HL-60 (cell line): ENCODE measurements at regions not wholly inside any gene's neighbourhood (a gene's known extent, or its start where the extent isn't known, plus 50 kb on each side); places are given as distances from the start of the nearest gene placed in this dataset.
"Not testable (repeated sequence)": the region's sequence is repeated elsewhere in the genome, so short reads cannot be mapped to it uniquely, and the experiment has no call there.

Source experiments
- DNase-seq, 2 experiments: peaks; one replicate each; pipeline ENCODE4 v3.0.0-alpha.2; 2010 to 2020; ENCODE audit warnings: low read depth in 1 of 2, low spot score in 1 of 2
- H3K27ac ChIP-seq: fragments of 250-450 bp; sonication (Bioruptor Pico); replicated peaks from 2 replicates; pipeline ENCODE4 v1.5.1; 2020; ENCODE audit warnings: mild to moderate bottlenecking, moderate library complexity
- H3K27me3 ChIP-seq: fragments of 250-450 bp; sonication (Bioruptor Pico); 2 replicates; pipeline ENCODE4 v1.5.1; 2021; ENCODE audit warnings: mild to moderate bottlenecking, moderate library complexity; ENCODE audit not compliant: insufficient read depth, poor library complexity, severe bottlenecking
- H3K4me3 ChIP-seq: replicated peaks from 2 replicates; pipeline ENCODE4 v1.5.1; 2011; ENCODE audit warnings: mild to moderate bottlenecking, control low read depth, low read length; ENCODE audit not compliant: insufficient read depth
- GABPA ChIP-seq: IDR thresholded peaks from 2 replicates; pipeline ENCODE4 v1.6.1; 2012; ENCODE audit warnings: low read depth
- POLR2AphosphoS5 ChIP-seq: IDR thresholded peaks from 2 replicates; pipeline ENCODE4 v1.6.1; 2012; ENCODE audit warnings: low read depth
- SPI1 ChIP-seq: IDR thresholded peaks from 2 replicates; pipeline ENCODE4 v1.6.1; 2012; ENCODE audit warnings: low read depth, mild to moderate bottlenecking, borderline replicate concordance
- TF ChIP-seq, protein P1 (sequence below): IDR thresholded peaks from one replicate; pipeline ENCODE4 v1.5.1; 2011; ENCODE audit warnings: low read length, control low read depth, inconsistent platforms; ENCODE audit not compliant: insufficient read depth
- TF ChIP-seq, protein P2 (sequence below): IDR thresholded peaks from 2 replicates; pipeline ENCODE4 v1.6.1; 2012; ENCODE audit warnings: low read depth; ENCODE audit not compliant: insufficient replicate concordance

DNA sequence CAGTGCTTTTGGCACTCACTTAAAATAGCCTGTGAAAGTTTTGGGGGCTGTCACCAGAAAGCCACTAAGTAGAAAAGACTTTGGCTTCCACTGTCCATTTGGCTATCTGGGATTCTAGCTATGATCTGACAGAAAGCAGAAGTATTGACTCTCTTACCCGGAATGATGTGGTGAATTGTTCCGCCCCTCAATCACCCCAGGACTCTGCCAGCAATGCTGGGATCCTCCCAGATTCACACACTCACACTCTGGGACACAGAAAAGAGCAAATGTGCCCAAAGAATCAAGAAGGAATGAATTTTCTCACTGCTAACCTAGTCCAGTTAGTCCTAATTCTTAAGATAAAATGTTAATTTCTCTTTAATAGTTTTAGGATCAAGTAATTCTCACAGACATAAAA, 576.9 kb downstream of the BNC2 start:
- TF ChIP-seq, protein P1, sequence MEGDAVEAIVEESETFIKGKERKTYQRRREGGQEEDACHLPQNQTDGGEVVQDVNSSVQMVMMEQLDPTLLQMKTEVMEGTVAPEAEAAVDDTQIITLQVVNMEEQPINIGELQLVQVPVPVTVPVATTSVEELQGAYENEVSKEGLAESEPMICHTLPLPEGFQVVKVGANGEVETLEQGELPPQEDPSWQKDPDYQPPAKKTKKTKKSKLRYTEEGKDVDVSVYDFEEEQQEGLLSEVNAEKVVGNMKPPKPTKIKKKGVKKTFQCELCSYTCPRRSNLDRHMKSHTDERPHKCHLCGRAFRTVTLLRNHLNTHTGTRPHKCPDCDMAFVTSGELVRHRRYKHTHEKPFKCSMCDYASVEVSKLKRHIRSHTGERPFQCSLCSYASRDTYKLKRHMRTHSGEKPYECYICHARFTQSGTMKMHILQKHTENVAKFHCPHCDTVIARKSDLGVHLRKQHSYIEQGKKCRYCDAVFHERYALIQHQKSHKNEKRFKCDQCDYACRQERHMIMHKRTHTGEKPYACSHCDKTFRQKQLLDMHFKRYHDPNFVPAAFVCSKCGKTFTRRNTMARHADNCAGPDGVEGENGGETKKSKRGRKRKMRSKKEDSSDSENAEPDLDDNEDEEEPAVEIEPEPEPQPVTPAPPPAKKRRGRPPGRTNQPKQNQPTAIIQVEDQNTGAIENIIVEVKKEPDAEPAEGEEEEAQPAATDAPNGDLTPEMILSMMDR = no peak
- no peak for TF ChIP-seq POLR2AphosphoS5
- Histone ChIP-seq H3K4me3 (no peak overlapping the region), H3K27me3 (no peaks in the 10 kb centered on the region), H3K27ac (no peak overlapping the region)
- DNase-seq = no peak

DNA sequence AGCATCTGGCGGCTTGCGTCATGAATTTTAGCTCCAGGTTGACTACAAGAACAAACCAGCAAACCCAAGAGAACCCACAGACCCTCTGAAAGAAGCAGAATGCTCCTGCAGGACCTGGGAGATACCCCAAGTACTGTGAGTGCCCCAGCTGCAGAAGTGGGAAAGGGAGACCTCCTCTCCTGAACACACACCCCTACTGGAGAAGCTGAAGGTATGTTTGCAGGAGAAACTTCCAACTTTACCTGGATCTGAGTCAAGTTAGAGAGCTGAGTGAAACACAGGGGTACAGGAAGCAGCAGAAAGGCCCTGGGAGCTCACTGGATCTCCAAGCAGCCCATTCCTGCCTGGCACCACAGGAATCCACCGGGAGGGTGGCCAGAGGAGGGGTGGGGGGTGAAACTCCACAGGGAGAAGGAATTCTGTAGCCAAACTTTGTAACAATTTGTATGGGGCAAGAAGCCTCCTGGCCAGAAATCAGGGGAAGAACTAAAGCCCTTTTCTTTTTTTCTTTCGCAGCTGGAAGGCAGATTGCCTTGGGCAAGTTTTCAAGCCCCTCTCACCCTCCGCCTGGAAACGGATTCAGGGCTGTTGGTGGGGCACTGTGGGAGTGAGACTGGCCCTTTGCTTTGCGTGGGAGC, 576.2 kb downstream of the BNC2 start:
- no peak for DNase-seq
- Histone ChIP-seq H3K4me3 (no peak overlapping the region), H3K27ac (no peak overlapping the region), H3K27me3 (no peaks in the 10 kb centered on the region)
- TF ChIP-seq SPI1 = no peak
- TF ChIP-seq GABPA = no peak
- no peak for TF ChIP-seq POLR2AphosphoS5
- TF ChIP-seq, protein P2, sequence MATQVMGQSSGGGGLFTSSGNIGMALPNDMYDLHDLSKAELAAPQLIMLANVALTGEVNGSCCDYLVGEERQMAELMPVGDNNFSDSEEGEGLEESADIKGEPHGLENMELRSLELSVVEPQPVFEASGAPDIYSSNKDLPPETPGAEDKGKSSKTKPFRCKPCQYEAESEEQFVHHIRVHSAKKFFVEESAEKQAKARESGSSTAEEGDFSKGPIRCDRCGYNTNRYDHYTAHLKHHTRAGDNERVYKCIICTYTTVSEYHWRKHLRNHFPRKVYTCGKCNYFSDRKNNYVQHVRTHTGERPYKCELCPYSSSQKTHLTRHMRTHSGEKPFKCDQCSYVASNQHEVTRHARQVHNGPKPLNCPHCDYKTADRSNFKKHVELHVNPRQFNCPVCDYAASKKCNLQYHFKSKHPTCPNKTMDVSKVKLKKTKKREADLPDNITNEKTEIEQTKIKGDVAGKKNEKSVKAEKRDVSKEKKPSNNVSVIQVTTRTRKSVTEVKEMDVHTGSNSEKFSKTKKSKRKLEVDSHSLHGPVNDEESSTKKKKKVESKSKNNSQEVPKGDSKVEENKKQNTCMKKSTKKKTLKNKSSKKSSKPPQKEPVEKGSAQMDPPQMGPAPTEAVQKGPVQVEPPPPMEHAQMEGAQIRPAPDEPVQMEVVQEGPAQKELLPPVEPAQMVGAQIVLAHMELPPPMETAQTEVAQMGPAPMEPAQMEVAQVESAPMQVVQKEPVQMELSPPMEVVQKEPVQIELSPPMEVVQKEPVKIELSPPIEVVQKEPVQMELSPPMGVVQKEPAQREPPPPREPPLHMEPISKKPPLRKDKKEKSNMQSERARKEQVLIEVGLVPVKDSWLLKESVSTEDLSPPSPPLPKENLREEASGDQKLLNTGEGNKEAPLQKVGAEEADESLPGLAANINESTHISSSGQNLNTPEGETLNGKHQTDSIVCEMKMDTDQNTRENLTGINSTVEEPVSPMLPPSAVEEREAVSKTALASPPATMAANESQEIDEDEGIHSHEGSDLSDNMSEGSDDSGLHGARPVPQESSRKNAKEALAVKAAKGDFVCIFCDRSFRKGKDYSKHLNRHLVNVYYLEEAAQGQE = no peak
- TF ChIP-seq, protein P1 = no peak

GRCh38 chr9:16294940-16295339, 575.5 kb downstream of the BNC2 start:
- not testable (repeated sequence) for H3K4me3 ChIP-seq, DNase-seq, H3K27me3 ChIP-seq, H3K27ac ChIP-seq

- not testable (repeated sequence) for DNase-seq, H3K27ac ChIP-seq, H3K27me3 ChIP-seq, H3K4me3 ChIP-seq
These were observed 571.1 kb downstream of the BNC2 start for GRCh38 chr9:16299368-16299767.

DNA sequence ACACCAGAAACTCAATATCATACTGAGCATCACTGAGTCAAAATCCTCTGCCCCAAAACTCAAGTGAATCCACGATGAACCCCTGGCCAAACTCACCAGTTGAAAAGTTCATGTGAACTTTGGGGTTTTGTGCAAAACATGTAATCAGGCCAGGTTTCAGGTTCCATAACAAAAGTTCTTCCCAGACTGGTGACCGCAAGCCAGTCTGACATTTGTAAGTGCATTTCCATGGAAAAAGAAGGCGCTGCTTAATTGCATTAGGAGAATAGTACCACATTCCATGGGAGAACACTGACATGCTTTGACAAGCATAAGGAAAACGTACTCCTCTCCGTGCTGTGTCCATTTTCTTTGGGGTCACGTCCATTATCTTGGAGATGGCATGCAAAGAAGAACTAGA, 567.0 kb downstream of the BNC2 start:
- H3K27me3 ChIP-seq = no peaks in the 10 kb centered on the region
- TF ChIP-seq, protein P2 = no peak
- TF ChIP-seq SPI1 (no peak), GABPA (no peak), POLR2AphosphoS5 (no peak)
- TF ChIP-seq, protein P1 = no peak

More for the DNA sequence above, 567.0 kb downstream of the BNC2 start:
- Histone ChIP-seq H3K27ac (no peak overlapping the region), H3K4me3 (no peak overlapping the region)
- DNase-seq = no peak
